GM18511 (cell line): ENCODE measurements at regions not wholly inside any gene's neighbourhood (a gene's known extent, or its start where the extent isn't known, plus 50 kb on each side); places are given as distances from the start of the nearest gene placed in this dataset.

Experiments
- ATAC-seq: cut with Tn5 transposase; IDR thresholded peaks from one replicate; pipeline ENCODE4 v1.9.1; 2021; ENCODE audit warnings: mild to moderate bottlenecking, moderate library complexity; ENCODE audit not compliant: unreplicated experiment

DNA sequence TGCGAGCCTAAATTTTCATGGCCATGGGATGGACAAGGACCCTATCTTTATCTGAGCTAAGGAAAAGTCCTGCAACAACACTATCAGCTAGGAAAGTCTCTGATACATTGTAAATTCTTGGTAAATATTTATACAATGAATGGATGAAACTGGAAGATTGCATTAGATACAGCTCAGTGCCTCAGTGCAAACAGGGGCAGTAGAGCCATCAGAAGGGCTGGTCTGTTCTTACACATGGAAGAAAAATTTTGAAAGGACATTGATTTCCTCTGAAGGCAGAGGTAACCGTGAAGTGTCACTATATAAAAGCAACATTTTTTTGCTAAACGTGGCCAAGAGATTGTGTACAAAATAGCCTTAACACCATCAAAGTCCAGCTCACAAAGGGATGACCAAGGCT, 153.2 kb upstream of the GADL1 start:
- ATAC-seq: no peak

DNA sequence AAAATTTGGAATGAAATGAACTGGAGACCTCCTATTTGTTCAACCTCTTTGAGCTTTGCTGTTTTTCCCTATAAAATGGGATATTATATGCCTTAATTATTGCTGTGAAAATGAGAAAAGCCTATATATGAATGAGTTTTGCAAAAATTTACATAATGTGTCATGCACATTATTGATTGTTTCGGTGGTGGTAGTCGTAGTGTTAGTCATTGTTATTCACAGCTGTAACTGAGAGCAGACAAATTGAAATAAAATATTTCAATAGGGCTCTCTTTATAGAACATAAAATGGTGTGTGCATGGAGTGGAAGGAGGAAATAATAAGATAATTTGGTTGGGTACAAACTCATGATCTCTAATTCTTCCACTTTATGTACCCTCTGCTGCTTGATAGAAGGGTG, 153.7 kb upstream of the GADL1 start:
- ATAC-seq: no peak

DNA sequence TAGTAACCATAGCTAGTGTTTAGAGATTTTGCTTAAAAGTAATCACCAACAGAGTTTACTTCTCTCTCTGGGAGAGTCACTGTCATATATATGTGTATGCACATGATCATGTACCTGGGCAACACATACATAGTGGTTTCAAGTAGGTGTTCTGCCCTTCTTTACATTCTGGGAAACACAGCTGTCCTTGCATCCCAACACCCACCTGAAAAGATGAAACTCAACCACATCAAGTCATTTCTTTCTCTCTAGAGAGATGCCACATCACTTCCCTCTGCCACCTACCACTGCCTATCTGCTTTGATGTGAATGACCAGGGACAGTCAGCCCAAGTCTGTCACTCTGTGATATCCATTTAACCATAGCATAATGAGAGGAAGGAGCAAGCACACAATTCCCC, 155.8 kb upstream of the GADL1 start:
- ATAC-seq: no peak

DNA sequence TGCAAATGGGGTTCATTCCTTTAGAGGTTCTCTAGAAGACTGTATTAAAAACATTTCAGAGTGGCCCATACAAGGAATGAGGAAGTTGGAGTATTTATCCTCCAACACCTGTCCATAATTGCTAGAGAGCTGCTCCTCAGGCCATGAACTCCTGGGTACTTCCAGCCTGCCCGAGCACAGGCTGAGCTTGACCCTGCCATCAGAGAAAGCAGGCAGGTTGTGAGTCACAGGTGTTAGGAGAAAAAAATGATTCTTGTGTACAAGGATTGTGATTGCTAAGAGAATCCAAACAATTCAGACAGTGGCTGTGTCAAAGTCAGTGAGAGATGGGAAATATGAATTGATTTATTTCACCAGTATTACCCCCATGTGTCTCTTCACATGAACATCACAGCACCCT, 156.8 kb upstream of the GADL1 start:
- no peak for ATAC-seq

DNA sequence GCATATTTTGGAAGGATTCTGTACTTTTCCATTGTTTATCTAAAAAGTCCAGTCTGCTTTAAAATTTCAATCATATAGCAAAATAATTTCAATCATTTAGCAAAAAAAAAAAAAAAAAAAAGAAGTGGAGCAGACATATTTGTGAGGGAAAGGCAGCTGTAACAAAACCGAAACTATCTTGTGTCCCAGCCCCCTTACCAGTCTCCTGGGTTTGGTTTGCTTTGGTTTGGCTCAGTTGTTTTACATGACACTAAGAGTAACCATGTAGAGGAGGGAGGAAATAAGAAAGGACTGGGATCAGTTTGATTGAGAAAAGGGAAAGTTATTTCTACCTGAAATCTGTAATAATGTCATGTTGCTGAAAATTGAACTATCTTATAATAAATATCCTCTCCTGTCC, 158.8 kb upstream of the GADL1 start:
- ATAC-seq: no peak

DNA sequence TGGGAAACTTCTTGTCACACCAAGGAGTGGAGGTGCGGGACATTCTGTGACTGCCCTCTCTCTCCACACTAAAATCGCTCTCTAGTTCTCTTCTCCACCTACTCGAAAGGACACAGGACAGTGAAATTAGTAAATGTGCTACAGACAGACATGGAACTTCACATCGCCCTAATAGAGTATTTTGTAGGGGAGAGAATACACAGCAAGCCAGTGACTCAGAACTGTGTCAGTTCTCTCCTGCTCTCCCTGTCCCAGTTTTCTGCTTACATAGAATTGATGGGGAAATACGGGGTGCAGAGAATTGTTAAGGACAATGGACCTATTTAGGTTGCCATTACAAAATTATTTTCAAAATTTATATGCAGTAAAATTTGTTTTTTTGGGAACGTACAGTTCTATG, 159.6 kb upstream of the GADL1 start:
- ATAC-seq: no peak

DNA sequence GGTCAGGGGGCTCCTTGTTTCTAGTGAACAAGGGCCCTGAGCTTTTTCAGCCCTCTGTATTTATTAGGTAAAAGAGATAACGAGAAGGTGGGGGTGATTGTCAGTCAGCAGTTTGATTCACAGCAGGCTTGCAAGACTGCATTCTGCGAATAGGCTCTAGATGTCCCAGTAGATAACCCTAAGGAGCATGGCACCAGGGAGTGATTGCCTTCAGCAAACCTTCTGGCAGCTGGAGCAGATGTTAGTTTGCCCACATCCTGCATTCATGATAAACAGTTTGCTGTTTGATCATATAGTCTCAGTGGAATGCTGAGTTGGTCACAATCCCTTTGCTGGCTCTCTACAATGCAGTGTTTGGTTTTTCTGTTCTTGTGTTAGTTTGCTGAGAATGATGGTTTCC, 161.3 kb upstream of the GADL1 start:
- no peak for ATAC-seq

DNA sequence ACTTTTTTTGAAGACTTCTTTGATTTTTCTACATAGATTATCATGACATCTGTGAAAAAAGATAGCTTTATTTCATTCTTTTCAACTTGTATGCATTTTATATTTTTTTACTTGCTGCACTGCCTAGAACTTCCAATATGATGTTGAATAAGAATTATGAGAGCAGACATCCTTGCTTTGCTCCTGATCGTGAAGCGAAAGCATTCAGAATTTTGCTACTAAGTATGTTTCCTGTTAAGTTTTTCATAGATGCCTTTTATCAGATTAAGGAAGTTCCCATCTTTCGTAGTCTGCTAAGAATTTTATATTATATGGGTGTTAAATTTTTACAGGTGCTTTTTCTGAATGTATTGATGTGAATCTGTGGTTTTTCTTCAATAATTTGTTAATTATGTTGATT, 163.4 kb upstream of the GADL1 start:
- no peak for ATAC-seq

DNA sequence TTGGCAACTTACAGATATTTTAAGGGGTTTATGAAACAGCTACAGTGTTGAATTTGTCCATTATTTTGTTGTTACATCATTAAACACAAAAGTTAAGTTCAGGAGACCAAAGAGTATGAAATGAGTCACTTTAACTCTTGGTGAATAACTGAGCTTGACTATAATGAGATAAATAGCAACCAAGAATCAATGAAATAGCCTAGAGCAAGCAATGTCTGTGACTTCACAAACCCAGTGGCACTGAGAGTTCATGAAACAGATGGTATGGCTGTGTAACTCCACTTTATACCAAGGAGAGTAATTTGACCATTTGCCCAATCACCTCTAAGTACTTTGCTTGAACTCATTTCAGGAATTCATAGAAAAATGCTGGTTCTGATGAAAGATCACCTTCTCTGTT, 169.6 kb upstream of the GADL1 start:
- no peak for ATAC-seq

DNA sequence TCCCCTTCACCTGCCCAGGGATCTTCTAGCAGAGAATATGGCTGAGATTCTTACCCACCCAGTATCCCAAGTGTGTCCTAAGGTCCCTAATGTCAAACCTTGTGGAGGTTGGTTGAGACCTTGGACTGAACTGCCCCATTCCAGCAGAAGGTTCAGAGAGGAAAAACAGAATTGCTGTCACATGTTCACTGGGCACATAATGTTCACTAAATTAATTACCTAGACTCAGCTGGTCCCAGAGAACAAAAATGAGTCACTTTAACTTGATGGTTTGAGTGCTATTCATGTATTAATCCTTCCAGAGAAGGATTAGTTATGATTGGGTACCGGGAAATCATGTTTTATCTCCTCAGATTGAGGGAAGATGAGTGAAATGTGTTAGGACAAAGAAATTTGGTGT, 171.3 kb upstream of the GADL1 start:
- no peak for ATAC-seq

DNA sequence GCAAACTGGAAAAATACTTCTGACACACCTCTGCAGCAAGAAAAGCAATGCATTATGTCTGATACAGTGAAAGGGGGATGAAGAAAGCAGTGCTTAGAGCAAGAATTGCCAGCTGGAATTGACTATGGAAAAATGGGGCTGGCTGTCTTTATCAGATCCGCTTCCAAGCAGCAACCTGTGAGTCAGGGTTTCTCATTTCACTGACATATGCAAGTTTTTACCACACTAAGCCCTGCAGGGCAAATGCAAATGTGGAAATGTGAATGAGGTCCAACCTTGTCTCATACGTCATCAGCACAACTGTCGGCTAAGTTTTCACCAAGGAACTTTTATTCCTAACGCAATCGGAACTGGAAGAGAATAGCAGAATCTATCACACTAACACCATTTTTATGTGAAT, 172.5 kb upstream of the GADL1 start:
- no peak for ATAC-seq

DNA sequence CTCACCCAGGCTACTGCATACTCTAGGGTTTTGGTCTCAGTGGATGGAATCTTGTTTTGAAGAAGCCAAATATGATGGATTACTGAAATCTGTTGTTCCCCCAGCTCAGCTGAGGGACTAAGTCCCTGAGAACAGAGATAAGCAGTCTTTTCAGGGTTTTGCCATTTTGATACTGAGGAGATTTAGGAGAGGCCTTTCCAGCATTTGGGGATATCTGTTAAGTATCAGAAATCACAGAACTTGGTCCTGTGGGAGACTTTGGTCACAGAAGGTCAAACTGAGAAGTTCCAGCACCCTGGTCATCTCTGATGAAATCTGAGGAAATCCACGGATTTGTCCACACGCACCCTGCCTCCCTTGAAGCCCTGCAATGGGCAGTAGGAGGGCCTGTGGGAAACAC, 181.0 kb upstream of the GADL1 start:
- ATAC-seq: no peak

DNA sequence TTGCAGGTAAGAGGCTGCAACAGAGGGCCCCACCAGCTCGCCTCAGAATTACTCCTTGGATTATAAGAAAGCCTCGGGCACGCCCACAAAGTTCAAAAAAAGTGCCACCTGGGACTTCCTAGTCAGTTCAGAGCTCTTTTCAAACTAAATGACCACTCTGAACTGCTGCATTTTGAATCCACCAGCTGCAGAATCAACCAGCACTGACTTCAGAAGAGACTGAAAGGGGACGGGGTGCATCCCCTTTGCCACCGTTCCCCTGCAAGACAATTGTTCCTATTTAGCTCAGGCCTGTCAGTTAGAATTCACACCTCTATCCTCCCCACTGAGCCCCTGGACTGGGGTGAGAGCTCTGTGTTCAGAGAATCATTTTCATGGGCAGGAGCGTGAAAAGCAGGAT, 181.4 kb upstream of the GADL1 start:
- no peak for ATAC-seq

DNA sequence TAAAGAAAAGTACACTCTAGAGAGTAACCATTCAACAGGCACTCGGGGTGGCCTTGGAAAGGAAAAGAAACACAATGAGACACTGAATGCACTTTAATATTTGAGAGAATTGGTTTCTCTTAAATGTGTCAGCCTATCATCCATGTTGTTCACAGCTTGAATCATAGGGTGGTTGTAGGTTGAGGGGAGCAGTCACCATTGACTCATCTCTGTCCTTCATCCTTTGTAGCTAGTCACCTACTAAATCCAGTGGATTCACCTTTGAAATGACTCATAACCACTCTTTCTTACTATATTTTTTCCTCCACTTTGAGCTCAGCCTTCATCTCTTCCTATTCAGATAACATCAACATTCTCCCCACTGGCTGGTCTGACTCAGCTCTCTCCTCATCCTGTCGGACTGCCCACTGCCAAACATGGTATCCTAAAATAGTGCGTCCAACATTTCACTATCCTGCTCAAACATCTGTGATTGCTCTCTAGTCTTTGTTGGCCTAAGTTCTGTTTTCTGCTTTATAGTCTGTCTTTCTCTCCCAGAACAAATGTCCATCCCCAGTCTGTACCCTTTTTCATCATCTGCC, 182.7 kb upstream of the GADL1 start:
- no peak for ATAC-seq

DNA sequence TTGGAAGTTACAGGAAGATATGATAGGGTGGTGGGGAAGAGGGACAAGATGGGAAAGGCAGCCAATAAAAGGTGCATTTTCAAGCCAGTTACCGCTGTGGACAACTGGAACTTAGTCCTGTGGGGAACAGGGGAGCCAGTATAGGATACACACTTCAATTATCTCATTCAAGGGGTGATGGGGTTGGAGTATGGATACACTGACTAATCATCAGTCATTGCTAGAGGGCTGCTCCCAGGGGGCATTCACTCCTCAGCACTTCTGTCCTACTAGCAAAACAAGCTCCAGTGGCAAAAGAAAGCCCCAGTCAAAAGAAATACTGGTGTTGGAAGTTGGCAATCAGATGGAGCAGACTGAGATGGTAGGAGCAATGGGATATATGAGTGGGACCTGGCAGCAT, 183.4 kb upstream of the GADL1 start:
- no peak for ATAC-seq

DNA sequence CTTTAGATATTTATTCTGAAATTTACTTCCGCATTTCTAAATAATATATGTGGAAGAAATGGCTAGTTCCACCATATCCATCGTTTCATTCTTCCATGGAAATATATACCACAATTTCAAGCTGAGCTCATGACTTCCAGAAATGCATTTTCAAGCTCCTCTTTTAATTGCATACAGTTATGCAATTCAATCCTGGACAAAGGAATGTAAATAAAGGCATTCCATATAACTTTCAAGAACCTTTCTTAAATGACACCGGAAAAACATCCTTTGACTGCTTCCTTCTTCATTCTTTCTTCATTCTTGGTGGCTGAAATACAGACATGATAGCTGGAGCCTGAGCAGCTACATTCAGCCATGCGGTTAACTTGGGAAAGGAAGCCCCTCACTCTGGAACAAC, 185.2 kb upstream of the GADL1 start:
- ATAC-seq: no peak

DNA sequence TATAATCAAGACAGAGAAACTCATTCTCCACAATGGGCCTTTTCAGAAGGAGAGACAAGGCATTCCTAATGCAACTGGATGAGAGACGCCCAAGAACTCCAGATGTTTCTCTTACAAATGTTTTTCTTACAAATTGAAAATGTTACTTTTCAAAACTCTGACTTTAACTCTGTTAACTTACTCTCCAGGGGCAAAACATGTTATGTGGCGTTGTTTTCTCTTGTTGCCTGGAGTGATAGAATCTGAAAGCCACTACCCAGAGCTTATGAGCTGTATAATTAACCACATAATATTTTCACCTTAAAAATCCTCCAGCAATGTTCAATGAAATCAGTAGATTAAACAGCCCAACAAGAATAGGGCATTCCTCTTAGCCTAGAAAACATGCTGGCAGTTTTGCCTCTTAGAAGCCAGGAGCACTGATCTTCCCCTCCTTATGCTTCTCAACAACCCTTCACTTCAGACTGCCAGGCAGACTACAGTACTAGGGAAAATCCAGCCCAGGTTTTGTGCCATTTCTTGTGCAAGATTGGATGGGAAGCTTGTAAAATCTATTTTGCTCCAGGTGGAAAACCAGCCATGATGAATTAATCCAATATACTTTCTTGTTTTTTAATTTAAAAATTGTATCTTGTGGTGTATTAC, 186.7 kb upstream of the GADL1 start:
- no peak for ATAC-seq

DNA sequence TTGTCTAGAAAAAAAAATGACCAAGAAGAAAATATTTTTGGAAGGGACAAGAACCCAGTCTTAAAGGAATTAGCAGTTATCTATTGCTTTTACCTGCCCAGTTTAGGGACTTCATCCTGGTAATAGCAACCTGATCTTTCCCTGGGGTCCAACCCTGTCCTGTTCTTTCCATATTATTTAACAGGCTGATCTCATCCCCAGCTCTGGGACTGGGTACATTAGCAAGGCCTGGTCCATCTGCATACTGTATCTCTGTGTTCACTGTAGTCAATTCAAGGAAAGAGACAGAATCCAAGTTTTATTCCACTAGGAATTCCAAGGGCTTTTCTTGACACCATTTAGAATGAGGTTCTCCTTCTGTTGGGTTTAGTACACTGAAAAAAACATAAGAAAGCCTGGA, 191.7 kb upstream of the GADL1 start:
- ATAC-seq: no peak

DNA sequence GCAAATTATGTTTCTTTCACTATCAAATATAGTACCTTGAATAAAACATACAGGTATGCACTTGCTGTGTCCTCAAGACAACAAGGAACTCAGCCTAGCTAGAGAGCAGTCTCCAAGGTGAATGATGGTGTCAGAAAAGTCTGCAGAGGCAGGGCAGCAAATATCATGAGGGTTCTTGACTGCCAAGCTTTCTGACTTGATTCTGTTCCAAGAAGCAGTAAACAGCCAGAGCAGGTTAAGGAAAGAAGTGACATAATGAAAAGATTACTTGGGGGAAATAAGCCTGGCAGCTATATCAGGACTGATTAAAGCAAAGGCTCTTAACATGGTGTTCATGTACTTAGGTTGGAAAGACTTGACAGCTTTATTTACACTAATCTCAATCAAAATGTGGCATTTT, 192.2 kb upstream of the GADL1 start:
- ATAC-seq: no peak

DNA sequence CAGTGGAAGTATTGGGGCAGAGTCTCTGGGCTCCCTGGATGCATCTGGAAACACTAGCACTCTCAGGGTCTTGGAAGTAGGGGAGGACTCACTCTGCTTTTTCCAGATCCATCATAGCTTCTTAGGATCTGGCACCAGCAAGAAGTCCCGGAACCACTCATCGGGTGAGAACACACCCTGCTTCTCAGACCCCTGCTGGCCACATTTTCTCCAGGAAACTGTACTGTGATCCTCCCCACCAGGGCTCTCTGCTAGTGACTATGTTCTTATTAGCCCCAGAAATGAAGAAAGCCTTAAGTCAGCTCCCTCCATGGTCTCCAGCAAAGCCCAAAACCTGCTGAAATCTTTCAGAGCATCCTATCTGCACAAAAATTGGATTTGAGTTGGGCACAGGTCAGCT, 197.3 kb upstream of the GADL1 start:
- ATAC-seq: no peak

DNA sequence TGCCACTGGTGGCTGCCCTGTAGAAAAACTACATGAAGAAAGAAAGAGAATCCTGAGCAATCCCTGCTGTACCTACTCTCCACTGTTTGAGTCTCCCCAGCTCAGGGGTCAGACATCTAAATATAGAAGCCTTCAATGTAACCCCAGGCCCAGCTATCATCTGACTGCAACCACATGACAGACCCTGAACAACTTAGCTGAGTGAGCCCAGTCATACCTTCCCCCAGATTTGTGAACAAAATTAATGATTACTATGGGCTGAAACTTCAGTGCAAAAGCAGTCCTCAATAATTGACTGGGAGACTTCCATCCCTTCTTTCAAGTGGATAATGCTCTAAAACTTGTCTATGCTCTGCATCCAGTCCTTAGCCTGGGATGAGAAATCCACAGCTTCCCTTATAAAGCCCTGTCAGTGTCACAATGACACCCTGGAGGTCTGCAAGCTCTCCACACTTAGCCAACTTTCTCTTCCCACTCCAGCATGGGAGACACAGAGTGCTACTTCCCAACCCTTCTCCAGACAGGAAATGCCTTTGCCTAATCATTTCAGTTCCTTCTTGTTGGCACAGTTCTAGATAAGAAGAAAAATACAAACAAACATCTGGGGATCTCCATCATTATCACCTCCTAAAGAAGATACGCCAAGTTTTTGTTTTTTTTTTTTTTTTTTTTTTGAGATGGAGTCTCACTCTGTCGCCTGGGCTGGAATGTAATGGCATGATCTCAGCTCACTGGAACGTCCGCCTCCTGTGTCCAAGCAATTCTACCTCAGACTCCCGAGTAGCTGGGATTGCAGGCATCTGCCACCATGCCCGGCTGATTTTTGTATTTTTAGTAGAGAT, 198.5 kb upstream of the GADL1 start:
- ATAC-seq: no peak

DNA sequence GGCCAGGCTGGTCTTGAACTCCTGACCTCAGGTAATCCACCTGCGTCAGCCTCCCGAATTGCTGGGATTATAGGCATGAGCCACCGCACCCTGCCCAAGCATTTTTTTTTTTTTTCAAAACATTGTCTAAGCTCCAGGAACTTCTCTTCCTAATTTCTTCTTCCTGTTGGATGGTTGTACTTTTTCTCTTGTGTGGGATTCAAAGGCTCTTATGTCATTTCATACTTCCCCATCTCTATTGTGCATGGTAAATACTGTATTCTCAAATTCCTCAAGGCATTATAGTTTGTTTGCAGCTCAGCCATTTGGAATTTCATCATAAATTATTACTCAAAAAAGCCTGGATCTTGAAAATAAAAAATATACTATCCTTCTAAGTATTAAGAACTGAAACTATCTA, 199.1 kb upstream of the GADL1 start:
- ATAC-seq: no peak
